ENCODE measurements at regions not wholly inside any gene's neighbourhood (a gene's known extent, or its start where the extent isn't known, plus 50 kb on each side); places are given as distances from the start of the nearest gene placed in this dataset.

DNA sequence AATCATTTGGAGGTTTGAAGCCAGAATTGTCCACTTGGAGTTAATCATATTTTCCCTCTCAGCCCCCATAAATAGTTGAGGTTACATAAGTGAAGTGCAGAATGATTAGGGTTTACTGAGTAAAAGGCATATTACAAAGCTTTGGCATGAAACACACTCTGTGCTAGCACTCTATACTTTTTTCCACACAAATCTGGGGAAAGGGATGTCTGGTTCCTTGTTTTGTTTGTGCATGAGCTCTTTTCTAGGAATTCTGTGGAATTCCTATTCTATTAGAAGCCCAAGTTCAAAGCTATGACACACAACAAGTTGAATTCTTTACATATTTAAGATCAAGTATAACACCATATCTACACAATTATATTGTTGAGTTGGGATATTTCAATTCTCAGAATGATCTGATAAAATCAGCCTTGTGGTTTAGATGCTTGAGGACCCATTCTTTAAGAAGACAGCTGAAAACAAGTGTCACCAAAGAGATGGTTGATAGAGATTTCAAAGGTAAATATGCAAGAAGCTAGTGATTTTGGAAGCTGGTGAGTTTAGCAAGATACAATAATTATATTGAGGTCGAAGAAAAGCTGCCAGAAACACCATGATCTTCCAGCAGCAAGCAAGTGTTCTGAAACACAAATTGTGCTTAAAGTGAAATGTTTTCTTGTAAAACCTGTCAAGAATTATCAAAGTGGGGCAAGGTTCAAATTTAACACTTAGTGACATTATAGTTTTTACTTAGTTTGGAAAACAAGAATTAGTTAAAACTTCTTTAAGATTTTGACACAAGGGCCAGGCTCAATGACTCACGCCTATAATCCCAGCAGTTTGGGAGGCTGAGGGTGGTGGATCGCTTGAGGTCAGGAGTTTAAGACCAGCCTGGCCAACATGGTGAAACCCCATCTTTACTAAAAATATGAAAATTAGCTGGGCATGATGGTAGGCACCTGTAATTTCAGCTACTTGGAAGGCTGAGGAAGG is 122.6 kb downstream of the INHBA start:
- no peaks in the 10 kb centered on the region for H3K4me1 Mint-ChIP-seq
- TF ChIP-seq, protein P1, sequence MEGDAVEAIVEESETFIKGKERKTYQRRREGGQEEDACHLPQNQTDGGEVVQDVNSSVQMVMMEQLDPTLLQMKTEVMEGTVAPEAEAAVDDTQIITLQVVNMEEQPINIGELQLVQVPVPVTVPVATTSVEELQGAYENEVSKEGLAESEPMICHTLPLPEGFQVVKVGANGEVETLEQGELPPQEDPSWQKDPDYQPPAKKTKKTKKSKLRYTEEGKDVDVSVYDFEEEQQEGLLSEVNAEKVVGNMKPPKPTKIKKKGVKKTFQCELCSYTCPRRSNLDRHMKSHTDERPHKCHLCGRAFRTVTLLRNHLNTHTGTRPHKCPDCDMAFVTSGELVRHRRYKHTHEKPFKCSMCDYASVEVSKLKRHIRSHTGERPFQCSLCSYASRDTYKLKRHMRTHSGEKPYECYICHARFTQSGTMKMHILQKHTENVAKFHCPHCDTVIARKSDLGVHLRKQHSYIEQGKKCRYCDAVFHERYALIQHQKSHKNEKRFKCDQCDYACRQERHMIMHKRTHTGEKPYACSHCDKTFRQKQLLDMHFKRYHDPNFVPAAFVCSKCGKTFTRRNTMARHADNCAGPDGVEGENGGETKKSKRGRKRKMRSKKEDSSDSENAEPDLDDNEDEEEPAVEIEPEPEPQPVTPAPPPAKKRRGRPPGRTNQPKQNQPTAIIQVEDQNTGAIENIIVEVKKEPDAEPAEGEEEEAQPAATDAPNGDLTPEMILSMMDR (conservative IDR thresholded peaks at IDR 0.05) = no peak
- H3K27me3 Mint-ChIP-seq (ENCODE audit: low read depth) = no peaks in the 10 kb centered on the region
- DNase-seq (ENCODE audit: low read depth, low spot score) = no peak
- no peaks in the 10 kb centered on the region for H3K9me3 Mint-ChIP-seq
- no peak overlapping the region for H3K4me3 Mint-ChIP-seq
- no peaks in the 10 kb centered on the region for H3K36me3 Mint-ChIP-seq (ENCODE audit: low read depth)
- no peak overlapping the region for H3K27ac Mint-ChIP-seq (ENCODE audit: unreplicated experiment)

DNA sequence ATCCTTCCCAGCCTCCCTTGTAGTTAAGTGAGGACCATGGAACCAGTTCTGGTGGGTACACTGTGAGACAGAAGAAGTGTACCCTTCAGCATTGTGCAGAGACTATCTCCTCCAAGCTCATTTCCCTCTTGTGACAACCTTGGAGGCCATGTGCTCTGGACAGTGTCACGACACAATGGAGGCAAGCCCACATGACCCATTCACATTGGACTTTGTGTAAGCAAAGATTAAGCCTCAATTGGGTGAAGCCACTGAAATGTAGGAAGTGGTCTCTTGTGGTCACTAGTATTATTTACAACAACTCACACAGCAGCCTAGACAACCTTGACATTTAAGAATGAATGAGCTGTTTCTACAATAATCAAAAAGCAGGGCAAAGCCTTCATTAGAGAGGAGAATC is 124.2 kb downstream of the INHBA start:
- Mint-ChIP-seq H3K4me3 (no peak overlapping the region), H3K27me3 (ENCODE audit: low read depth) (no peaks in the 10 kb centered on the region), H3K9me3 (no peaks in the 10 kb centered on the region), H3K4me1 (no peaks in the 10 kb centered on the region), H3K27ac (ENCODE audit: unreplicated experiment) (no peak overlapping the region), H3K36me3 (ENCODE audit: low read depth) (no peaks in the 10 kb centered on the region)
- TF ChIP-seq, protein P1 (conservative IDR thresholded peaks at IDR 0.05) = no peak
- DNase-seq (ENCODE audit: low read depth, low spot score) = no peak

DNA sequence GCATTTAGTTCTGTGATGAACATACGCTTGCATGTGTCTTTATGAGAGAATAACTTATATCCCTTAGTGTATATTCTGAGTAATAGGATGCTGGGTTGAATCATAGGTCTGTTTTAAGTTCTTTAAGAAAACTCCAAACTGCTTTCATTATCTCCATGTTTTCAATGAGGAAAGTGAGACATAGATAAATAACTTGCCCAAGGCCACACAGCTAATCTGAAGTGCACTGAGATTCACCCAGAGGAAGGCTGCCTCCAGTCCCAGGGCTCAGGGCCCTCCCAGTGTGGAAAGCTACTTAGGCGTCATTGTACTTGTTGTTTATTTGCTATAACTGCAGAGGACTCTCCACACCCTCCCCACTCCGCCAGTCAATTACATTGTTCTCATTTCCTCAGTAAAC is 126.7 kb downstream of the INHBA start:
- H3K36me3 Mint-ChIP-seq (ENCODE audit: low read depth) = no peaks in the 10 kb centered on the region
- peaks cover 2% of the 10 kb centered on the region for H3K4me1 Mint-ChIP-seq
- H3K4me3 Mint-ChIP-seq = no peak overlapping the region
- TF ChIP-seq, protein P1 (conservative IDR thresholded peaks at IDR 0.05) = no peak
- no peaks in the 10 kb centered on the region for H3K9me3 Mint-ChIP-seq
- no peaks in the 10 kb centered on the region for H3K27me3 Mint-ChIP-seq (ENCODE audit: low read depth)
- H3K27ac Mint-ChIP-seq (ENCODE audit: unreplicated experiment) = no peak overlapping the region
- DNase-seq (ENCODE audit: low read depth, low spot score) = no peak

DNA sequence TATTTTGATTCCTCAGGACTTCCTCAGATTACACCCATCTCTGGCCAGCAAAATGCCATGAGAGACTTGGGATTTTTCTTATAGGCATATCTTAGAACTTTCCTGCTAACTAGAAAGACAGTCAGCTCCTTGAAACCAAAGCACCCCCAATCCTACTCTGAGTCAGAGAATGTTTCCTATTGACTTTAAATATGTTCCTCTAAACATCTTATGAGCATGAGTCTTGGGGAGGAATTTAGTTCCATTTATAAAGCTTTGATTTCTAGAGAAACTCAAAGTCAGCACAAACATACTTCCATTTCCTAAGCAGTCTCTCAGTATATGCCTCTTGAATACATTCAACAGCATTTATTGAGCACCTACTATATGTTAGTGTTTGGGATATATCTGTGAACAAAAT is 128.5 kb downstream of the INHBA start:
- peaks cover 15% of the 10 kb centered on the region for H3K4me1 Mint-ChIP-seq
- TF ChIP-seq, protein P1 (conservative IDR thresholded peaks at IDR 0.05) = no peak
- DNase-seq (ENCODE audit: low read depth, low spot score) = no peak
- H3K27ac Mint-ChIP-seq (ENCODE audit: unreplicated experiment) = no peak overlapping the region
- H3K27me3 Mint-ChIP-seq (ENCODE audit: low read depth) = no peaks in the 10 kb centered on the region
- no peaks in the 10 kb centered on the region for H3K9me3 Mint-ChIP-seq
- no peak overlapping the region for H3K4me3 Mint-ChIP-seq
- no peaks in the 10 kb centered on the region for H3K36me3 Mint-ChIP-seq (ENCODE audit: low read depth)

DNA sequence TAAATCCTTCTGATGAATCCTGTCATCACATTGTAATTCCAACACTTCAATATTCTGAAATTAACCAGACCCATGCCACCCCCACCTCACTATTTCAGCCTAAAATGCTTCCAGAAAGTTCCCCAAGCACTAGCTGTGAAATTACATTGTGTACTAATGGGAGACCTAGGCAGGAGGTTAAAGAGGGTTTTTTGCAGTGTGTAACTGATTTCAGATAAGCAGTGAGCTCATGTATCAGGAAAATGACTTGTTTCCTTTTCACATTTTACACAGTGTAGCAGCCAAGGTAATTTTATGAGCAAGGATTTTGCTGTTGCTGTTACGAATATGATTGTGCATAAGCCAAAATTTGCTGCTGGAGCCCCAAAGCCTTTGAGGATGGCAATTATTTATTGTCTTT is 129.0 kb downstream of the INHBA start:
- DNase-seq (ENCODE audit: low read depth, low spot score) = no peak
- Mint-ChIP-seq H3K4me3 (no peak overlapping the region), H3K27ac (ENCODE audit: unreplicated experiment) (no peak overlapping the region), H3K36me3 (ENCODE audit: low read depth) (no peaks in the 10 kb centered on the region), H3K4me1 (peaks cover 19% of the 10 kb centered on the region), H3K27me3 (ENCODE audit: low read depth) (no peaks in the 10 kb centered on the region), H3K9me3 (no peaks in the 10 kb centered on the region)
- TF ChIP-seq, protein P1 (conservative IDR thresholded peaks at IDR 0.05) = no peak

All from neural crest cell (in vitro differentiated cells).